HUES48 (cell line): ENCODE measurements at regions not wholly inside any gene's neighbourhood (a gene's known extent, or its start where the extent isn't known, plus 50 kb on each side); places are given as distances from the start of the nearest gene placed in this dataset.
A peak's percentile ranks its signal among the peaks of the same experiment; 100 is the strongest.
"Not testable (repeated sequence)": the region's sequence is repeated elsewhere in the genome, so short reads cannot be mapped to it uniquely, and the experiment has no call there.

ENCODE experiments used
- H3K27ac ChIP-seq: one replicate; pipeline ENCODE4 v1.7.0; 2013; ENCODE audit warnings: low read depth, low read length, inconsistent platforms
- H3K27me3 ChIP-seq: 2 replicates; pipeline ENCODE4 v1.6.1; 2013; ENCODE audit warnings: mild to moderate bottlenecking, low read length; ENCODE audit not compliant: control insufficient read depth, insufficient read depth
- H3K36me3 ChIP-seq: 2 replicates; pipeline ENCODE4 v1.6.1; 2013; ENCODE audit warnings: low read length; ENCODE audit not compliant: control insufficient read depth, insufficient read depth
- H3K4me1 ChIP-seq: 2 replicates; pipeline ENCODE4 v1.6.1; 2013; ENCODE audit warnings: mild to moderate bottlenecking, low read length; ENCODE audit not compliant: control insufficient read depth, insufficient read depth
- H3K4me3 ChIP-seq: 2 replicates; pipeline ENCODE4 v1.5.1; 2013; ENCODE audit warnings: mild to moderate bottlenecking, low read depth, low read length
- H3K9ac ChIP-seq: 2 replicates; pipeline ENCODE4 v1.6.1; 2013; ENCODE audit warnings: mild to moderate bottlenecking, low read depth, low read length, moderate library complexity
- H3K9me3 ChIP-seq: 2 replicates; pipeline ENCODE4 v1.6.1; 2013; ENCODE audit warnings: low read length; ENCODE audit not compliant: control insufficient read depth, insufficient read depth

- no peak overlapping the region for H3K9ac ChIP-seq
- H3K27me3 ChIP-seq: peaks cover 97% of the 10 kb centered on the region
- no peaks in the 10 kb centered on the region for H3K36me3 ChIP-seq
- H3K27ac ChIP-seq: no peak overlapping the region
- H3K9me3 ChIP-seq: no peaks in the 10 kb centered on the region
- no peaks in the 10 kb centered on the region for H3K4me1 ChIP-seq
- H3K4me3 ChIP-seq: peak overlapping the region; percentile 30; the same call in 1 of the 2 replicates
These were observed 76.2 kb upstream of the VPREB1 start for GRCh38 chr22:22168190-22168940.

DNA sequence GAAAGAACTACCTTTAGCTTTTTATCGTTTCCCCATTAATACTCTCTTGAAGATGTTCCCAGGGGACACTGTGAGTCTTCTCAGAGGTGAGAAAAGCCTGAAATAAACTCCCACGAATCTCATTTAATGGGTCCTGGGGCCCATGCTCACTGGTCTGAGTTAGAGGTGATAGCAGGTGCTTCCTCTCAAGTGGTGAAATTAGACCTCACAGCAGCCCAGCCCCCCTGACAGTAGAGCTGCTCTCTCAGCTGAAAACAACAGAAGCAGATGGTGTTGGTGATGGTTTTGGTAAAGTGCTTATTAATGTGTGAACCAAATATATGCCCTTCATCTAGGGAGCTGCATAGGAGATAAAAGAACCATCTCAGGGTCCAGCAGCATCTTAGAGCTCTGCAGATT is 76.8 kb upstream of the VPREB1 start:
- Histone ChIP-seq H3K9ac (no peak overlapping the region), H3K36me3 (no peaks in the 10 kb centered on the region), H3K9me3 (no peaks in the 10 kb centered on the region), H3K4me3 (no peak overlapping the region), H3K4me1 (no peaks in the 10 kb centered on the region), H3K27ac (no peak overlapping the region), H3K27me3 (peaks cover 99% of the 10 kb centered on the region)

DNA sequence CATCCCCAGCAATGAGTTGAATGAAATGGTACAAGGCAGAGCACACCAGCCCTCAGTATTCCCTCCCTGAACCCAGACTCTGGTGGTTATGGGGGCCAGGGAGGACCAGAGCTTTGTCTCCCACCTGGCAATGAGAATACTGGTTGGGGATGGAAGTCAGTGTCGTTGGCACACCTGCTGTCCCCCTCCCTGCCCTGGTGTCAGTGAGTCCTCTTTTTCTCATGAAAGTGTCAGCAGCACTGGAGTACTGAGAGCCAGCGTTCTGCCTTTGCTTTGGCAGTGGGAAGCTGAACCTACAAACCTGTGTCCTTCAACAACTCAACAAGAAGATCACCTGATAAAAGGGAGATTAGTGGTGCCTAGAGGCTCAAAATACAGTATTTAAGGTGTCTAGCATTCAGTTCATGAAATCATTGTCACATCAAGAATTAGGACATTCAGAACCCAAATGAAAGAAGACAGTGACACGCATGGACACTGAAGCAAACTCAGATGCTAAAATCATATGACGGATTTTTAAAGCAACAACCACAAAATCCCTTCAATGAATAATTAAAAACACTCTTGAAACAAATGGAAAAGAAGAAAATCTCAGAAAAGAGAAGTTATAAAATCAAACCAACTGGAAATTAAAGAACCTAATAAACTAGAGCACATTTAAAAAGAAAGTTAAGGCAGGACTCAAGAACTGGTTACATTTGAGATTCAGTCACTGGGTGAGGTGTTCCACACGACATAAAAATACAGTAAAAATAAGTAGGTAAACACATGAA is 77.5 kb upstream of the VPREB1 start:
- Histone ChIP-seq H3K9me3 (no peaks in the 10 kb centered on the region), H3K27ac (no peak overlapping the region), H3K27me3 (peaks cover 100% of the 10 kb centered on the region), H3K4me1 (no peaks in the 10 kb centered on the region), H3K36me3 (no peaks in the 10 kb centered on the region), H3K9ac (no peak overlapping the region), H3K4me3 (no peak overlapping the region)

GRCh38 chr22:22165936-22166710 is 78.5 kb upstream of the VPREB1 start:
- Histone ChIP-seq H3K36me3 (no peaks in the 10 kb centered on the region), H3K9ac (no peak overlapping the region), H3K9me3 (no peaks in the 10 kb centered on the region), H3K4me3 (no peak overlapping the region), H3K4me1 (no peaks in the 10 kb centered on the region), H3K27me3 (peaks cover 96% of the 10 kb centered on the region), H3K27ac (no peak overlapping the region)

DNA sequence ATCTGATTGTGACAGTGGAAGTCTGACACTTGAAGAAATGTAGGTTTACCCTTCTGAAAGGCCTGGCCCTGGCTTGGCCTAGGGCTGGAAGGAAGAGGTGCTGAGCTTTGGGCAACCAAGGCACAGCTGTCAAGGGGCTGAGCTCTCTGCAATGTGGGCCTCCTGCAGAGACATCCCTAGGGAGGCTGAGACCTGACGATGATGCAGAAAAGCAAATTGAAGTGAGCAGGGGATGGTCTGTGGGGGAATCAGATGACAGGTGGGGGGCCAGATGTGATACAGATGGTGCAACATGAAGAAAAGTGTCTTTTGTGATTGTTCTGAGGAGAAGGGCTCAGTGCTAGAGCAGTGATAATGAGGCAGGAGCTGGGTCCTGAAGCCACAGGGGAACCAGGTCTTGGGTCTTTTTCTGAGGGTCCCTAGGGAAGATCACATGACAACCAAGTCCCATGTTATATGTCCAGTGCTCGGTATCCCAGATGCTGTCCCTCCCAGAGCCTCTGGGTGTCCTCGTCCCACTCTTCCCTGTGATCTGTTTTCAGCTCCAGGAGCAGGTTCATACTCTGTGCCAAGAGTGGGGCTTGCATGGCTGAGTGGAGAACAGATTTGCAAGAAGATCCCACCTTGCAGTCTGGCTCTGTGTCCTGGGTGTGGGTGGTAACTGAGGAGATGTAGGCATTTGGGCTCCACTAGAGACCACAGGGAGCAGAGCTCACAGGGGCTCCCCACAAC is 79.9 kb upstream of the VPREB1 start:
- H3K27ac ChIP-seq: no peak overlapping the region
- no peaks in the 10 kb centered on the region for H3K4me1 ChIP-seq
- H3K36me3 ChIP-seq: no peaks in the 10 kb centered on the region
- H3K4me3 ChIP-seq: no peak overlapping the region
- H3K9ac ChIP-seq: no peak overlapping the region
- no peaks in the 10 kb centered on the region for H3K9me3 ChIP-seq
- H3K27me3 ChIP-seq: peaks cover 85% of the 10 kb centered on the region

GRCh38 chr22:22161924-22162851 is 82.4 kb upstream of the VPREB1 start:
- H3K9ac ChIP-seq: no peak overlapping the region
- no peak overlapping the region for H3K27ac ChIP-seq
- no peaks in the 10 kb centered on the region for H3K36me3 ChIP-seq
- H3K4me1 ChIP-seq: no peaks in the 10 kb centered on the region
- H3K9me3 ChIP-seq: no peaks in the 10 kb centered on the region
- peaks cover 85% of the 10 kb centered on the region for H3K27me3 ChIP-seq
- no peak overlapping the region for H3K4me3 ChIP-seq

DNA sequence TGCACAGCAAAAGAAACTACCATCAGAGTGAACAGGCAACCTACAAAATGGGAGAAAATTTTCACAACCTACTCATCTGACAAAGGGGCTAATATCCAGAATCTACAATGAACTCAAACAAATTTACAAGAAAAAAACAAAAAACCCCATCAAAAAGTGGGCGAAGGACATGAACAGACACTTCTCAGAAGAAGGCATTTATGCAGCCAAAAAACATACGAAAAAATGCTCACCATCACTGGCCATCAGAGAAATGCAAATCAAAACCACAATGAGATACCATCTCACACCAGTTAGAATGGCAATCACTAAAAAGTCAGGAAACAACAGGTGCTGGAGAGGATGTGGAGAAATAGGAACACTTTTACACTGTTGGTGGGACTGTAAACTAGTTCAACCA is 83.8 kb upstream of the VPREB1 start:
- H3K4me1 ChIP-seq, H3K27ac ChIP-seq: not testable (repeated sequence)

DNA sequence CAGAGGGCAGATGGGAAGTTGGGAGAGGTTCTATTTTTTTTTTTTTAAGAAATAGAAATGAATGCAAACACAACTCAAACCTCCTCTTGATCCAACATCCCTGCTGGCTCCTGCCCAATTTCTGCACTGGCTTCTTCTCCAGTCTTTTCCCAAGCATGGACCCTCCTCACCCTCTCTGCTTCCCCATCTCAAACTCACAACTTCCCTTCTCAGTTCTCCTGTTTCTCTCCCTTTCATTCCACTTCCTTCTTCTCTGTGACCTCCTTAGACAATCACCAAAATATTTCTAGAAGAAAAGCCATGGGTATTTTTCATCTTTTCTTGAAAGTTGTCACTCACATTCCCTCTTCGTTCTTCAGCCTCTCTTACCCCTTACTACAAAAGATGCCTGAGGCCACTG is 85.2 kb upstream of the VPREB1 start:
- Histone ChIP-seq H3K36me3 (no peaks in the 10 kb centered on the region), H3K9ac (no peak overlapping the region), H3K9me3 (no peaks in the 10 kb centered on the region), H3K4me3 (no peak overlapping the region), H3K4me1 (no peaks in the 10 kb centered on the region), H3K27ac (no peak overlapping the region), H3K27me3 (peaks cover 84% of the 10 kb centered on the region)

More for the DNA sequence above, 83.8 kb upstream of the VPREB1 start:
- not testable (repeated sequence) for H3K36me3 ChIP-seq, H3K4me3 ChIP-seq, H3K9me3 ChIP-seq, H3K9ac ChIP-seq
- H3K27me3 ChIP-seq: peaks cover 84% of the 10 kb centered on the region

GRCh38 chr22:22158965-22159364 is 85.6 kb upstream of the VPREB1 start:
- Histone ChIP-seq H3K4me1 (no peaks in the 10 kb centered on the region), H3K27me3 (peaks cover 84% of the 10 kb centered on the region), H3K9ac (no peak overlapping the region), H3K27ac (no peak overlapping the region), H3K9me3 (no peaks in the 10 kb centered on the region), H3K36me3 (no peaks in the 10 kb centered on the region), H3K4me3 (no peak overlapping the region)
